ENCODE measurements at regions not wholly inside any gene's neighbourhood (a gene's known extent, or its start where the extent isn't known, plus 50 kb on each side); places are given as distances from the start of the nearest gene placed in this dataset.
"Not testable (repeated sequence)": the region's sequence is repeated elsewhere in the genome, so short reads cannot be mapped to it uniquely, and the experiment has no call there.

GRCh38 chr14:56992332-56992820 is 182.1 kb upstream of the OTX2 start:
- DNase-seq, result no peak

DNA sequence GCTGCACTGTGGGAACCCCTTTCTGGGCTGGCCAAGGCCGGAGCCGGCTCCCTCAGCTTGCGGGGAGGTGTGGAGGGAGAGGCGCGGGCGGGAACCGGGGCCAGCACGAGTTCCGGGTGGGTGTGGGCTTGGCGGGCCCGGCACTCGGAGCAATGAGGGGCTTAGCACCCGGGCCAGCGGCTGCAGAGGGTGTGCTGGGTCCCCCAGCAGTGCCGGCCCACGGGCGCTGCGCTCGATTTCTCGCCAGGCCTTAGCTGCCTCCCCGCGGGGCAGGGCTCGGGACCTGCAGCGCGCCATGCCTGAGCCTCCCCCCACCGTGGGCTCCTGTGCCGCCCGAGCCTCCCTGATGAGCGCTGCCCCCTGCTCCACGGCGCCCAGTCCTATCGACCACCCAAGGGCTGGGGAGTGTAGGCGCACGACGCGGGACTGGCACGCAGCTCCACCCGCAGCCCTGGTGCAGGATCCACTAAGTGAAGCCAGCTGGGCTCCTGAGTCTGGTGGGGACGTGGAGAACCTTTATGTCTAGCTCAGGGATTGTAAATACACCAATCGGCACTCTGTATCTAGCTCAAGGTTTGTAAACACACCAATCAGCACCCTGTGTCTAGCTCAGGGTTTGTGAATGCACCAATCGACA is 180.8 kb upstream of the OTX2 start:
- DNase-seq, result not testable (repeated sequence)

GRCh38 chr14:56989359-56989758 is 179.1 kb upstream of the OTX2 start:
- no peak for DNase-seq

DNA sequence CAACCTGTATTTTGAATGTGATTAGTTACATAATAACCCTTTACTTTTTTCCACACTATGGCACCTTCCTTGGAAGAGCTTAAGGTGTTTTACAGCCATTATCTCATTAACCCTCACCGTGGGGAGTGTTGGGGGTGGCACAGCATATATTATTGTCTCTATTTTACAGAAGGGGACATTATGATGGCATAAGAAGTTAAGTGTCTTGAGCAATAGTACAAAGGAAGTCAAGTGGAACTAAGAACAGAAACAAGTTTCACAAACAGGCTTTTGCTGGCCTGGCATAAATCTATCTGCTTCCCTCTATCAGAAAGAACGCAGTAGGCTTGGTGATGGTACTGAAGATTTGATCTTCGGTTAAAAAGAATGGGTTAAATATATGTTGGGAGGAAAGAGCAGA is 169.7 kb upstream of the OTX2 start:
- DNase-seq, result no peak

- no peak for DNase-seq
Measured at GRCh38 chr14:56976211-56976610, 165.9 kb upstream of the OTX2 start.

- no peak for DNase-seq
Measured at GRCh38 chr14:56975521-56975920, 165.2 kb upstream of the OTX2 start.

DNA sequence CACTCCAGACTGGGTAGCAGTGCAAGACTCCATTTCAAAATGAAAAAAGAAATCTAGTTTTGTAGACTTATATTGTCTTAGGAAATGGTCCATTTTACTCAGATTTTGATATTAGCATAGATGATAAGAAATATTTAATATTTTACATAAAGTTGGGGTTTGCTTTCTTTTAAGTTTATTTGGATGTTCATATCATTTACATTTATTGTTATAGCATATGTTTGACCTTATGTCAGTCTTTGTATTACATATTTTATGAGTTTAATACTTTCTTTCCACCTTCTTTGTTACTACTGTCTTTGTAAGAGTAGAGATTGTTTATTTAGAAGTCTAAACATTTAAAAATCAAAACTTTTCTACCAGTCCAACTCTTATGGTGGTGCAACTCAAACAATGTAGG is 162.7 kb upstream of the OTX2 start:
- DNase-seq, result no peak

GRCh38 chr14:56964895-56965294 is 154.6 kb upstream of the OTX2 start:
- DNase-seq, result no peak

- no peak for DNase-seq
Measured at GRCh38 chr14:56963381-56963780, 153.1 kb upstream of the OTX2 start.

- DNase-seq, result no peak
Measured at GRCh38 chr14:56962444-56963080, 152.3 kb upstream of the OTX2 start.

DNA sequence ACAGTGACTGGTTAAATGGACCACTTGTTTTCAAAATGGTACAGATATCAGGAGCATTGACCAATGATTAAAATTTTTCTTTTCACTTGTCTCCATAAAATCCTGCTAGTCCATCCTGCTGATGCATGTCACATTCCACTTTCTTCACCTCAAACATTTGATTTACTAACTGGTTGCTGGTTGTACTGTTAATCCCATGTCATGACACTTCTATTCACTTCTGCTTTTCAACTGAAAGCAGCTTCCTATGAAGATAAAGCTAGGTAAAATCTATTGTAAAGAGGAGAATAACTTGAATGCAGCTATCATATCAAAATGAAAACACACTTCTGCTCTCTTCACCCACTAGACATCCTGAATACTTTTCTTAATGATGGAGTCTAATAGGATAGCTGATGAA is 149.6 kb upstream of the OTX2 start:
- no peak for DNase-seq

GRCh38 chr14:56959121-56959520 is 148.8 kb upstream of the OTX2 start:
- no peak for DNase-seq

DNA sequence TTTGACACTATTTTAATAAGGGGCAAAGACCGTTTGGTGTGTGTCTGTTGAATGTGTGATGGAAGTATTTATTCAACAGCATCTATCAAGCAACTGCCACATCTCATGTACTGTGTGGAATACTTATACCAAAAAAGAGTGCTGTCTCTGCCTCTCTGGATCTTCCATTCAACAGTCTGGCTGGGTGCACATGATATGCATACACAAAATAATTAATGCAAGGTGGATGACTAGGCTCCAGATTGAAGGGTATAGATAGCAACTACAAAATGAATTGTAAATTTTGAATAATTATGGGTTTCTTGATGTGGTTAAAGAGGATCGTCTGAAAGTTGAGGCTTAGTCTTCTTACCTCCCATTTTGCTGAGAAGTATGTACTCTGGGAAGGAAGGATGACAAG is 145.9 kb upstream of the OTX2 start:
- DNase-seq, result no peak

DNA sequence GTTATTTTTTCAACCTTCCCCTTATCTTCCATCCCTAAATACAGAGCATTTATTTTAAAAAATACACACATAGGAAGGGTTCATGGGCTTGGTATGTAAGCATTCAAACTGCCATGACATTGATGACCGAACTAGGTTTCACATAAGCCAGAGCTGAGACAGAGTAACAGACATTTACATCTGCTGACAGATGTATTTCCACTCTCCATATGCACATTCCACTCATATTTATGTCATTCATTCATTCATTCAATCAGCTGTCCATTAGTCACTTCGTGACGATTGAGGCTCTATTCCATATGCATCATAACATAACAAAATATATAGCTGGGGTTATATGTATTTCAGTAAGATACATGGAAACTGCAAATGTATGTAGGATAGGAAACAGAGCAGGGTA is 145.5 kb upstream of the OTX2 start:
- no peak for DNase-seq

DNA sequence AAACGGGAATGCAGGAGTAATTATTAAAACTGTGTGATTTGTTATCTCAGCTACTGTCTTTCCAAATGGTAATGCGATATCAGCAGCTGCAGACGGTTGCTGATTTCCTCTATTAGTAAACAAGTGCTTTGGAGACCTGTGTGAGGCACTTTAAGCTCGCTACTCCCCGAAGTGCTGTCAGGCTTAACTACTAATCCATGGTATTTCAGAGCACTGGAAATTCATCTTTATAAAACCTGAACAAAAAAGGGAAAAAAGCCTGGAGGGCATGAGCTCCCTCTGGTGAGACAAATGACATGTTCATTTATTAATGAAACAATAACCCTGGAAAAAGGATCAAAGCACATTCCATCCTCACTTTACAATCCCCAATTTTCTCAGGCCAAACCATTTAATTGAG is 143.6 kb upstream of the OTX2 start:
- DNase-seq, result no peak

GRCh38 chr14:56952766-56953473 is 142.6 kb upstream of the OTX2 start:
- no peak for DNase-seq

DNA sequence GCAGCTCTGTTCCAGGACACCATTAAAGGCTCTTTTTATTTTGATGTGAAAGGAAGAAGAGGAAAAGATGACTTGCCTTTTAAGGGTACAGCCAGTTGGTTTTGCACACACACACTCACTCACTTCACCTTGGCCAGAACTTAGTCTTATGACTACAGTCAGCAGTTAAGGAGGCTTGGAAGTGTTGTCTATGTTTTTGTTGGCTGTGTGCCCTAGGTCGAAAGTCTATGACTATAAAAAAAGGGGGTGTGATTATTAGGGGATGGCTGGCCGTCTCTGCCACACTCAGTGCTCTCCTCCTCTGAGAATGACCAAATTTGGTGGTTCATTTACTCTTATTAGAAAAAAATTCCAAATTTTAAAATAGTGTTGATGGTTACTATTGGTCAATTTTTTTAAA is 139.5 kb upstream of the OTX2 start:
- no peak for DNase-seq

DNA sequence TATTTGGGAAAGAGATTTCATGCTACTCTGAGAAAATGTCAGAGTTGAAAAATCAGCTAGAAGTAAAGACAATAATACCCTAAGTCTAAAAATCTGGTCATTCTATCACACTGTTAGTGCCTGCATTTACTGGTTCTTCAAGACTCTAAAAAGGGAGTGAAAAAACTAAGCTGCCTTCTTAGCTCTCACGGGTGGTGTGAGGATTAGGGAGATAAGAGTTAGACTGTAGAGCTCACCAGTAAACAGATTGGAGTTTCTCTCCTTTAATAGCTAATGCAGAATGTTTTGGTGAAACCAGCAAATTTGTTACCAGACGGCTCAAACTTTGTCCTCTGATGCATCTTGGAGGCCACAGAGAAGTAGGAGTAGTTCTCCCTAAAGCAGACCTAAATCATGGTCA is 135.0 kb upstream of the OTX2 start:
- no peak for DNase-seq

GRCh38 chr14:56944397-56944796 is 134.1 kb upstream of the OTX2 start:
- no peak for DNase-seq

- no peak for DNase-seq
Measured at GRCh38 chr14:56933446-56933845, 123.2 kb upstream of the OTX2 start.

DNA sequence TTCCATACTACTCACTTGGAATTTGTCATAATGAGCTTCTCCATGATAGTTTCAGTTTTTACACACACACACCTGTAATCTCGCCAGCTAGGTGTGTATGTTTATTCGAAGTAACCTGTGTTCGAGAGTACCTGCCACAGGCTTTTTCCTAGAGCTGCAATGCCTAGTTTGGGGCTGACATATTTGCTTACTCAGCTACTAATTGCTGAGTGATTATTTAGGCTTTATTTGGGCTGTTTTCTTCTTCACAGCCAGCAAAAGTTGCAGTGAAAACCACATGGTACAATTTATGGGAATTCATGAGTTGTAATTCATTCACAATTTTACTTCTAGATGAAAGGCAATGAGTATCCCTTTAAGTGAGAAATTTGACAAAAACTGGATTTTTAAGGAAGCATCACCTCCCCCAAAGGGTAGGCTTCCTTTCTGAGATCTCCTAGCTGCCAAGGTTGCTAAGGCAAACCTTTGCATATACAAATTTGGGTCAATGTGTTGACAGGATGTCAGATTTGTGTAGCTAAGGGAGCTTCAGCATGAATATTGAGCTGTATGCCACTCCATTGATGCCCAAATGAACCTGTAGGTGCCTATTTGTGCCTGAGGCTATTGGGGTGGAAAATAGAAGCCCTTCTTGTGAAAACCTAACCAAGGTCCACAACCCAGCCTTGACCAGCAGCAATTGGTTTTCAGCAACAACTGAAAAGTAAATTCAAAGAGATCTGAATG is 108.7 kb upstream of the OTX2 start:
- DNase-seq, result no peak

DNA sequence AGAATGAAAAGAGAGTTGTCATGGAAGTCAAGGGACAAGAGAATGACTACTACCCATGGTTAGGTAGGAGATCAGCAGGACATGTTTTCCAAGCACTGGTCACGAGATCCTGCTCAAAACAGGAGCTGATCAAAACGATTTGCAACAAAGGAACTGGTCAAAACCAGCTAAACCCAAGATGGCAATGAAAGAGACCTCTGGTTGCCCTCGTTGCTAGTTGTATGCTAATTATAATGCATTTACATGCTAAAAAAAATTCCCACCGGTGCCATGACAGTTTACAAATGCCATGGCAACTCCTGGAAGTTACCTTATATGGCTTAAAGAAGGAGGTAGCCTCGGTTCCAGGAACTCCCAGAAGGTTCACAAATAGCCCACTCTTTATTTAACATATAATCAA is 95.0 kb upstream of the OTX2 start:
- no peak for DNase-seq

DNA sequence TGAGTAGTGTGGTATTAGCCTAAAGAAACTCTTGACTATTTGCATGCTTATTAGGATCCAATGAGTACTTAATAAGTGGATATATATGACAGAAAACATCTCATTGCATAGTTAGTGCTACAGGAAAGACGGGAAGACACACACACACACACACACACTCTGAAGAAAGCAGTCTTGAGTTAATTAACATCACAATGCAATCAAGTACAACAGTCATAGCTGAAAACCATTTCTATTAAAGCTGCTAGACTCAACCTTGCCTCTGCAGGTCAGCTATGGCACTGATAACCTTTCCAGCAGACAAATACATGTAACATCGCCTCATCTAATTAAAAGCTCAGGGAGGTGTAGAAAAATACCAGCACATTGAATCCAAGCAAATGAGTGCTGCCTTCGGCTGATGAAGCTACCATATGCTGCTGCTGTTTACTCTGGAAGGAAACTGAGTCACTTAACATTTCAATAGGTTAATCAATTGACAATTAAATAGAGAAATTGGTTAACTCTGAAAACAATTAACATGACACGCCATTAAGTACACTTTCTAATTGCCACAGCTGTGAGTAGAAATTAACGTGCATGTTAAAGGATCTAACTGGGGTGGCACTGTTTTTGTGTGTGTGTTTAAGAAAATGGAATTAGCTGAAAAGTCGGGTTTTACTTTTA is 93.2 kb upstream of the OTX2 start:
- DNase-seq, result no peak
